HCT116 (cell line): ENCODE measurements at regions not wholly inside any gene's neighbourhood (a gene's known extent, or its start where the extent isn't known, plus 50 kb on each side); places are given as distances from the start of the nearest gene placed in this dataset.
"Not testable (repeated sequence)": the region's sequence is repeated elsewhere in the genome, so short reads cannot be mapped to it uniquely, and the experiment has no call there.

Source experiments
- ATAC-seq: fragments of 200-7000 bp; cut with Tn5 transposase; 2 replicates; pipeline ENCODE4 v1.9.1; 2020; ENCODE audit warnings: mild to moderate bottlenecking, moderate library complexity
- BruUV-seq: library from RNA; stranded (reverse); fragments of 400-500 nt; replicated peaks from 2 replicates; lab custom pipeline; 2021; lab: Mats Ljungman, UMichigan
- CTCF ChIA-PET: fragments of 300-600 bp; sonication (Branson Sonifier 250); formaldehyde crosslinking; loops from one replicate; lab custom pipeline; 2021; ENCODE audit warnings: antibody characterized with exemption; lab: Charles Lee
- POLR2A ChIA-PET: fragments of 300-600, 350-600 bp; sonication (Branson Sonifier 250); formaldehyde crosslinking; loops from one replicate; lab custom pipeline; 2021; ENCODE audit warnings: antibody characterized with exemption; lab: Charles Lee
- RAD21 ChIA-PET, 2 experiments: fragments of 300-600 bp; sonication (Branson Sonifier 250); formaldehyde crosslinking; loops; one replicate each; lab custom pipeline; 2023; ENCODE audit warnings: low total read pairs in 2 of 2; ENCODE audit not compliant: uncharacterized antibody in 2 of 2, unreplicated experiment in 2 of 2, low non-redundant PET in 1 of 2; lab: Charles Lee
- DNase-seq: peaks from one replicate; pipeline ENCODE4 v3.0.0-alpha.2; 2010; ENCODE audit warnings: low read depth, low spot score
- H2AFZ ChIP-seq: fragments of 200-600 bp; shearing (Covaris generic), sonication (generic); 2 replicates; pipeline ENCODE4 v1.6.1; 2017; ENCODE audit warnings: low read depth, mixed run types, mixed read lengths, antibody characterized with exemption, low read length; ENCODE audit not compliant: poor library complexity, severe bottlenecking
- H3K27ac ChIP-seq: 2 replicates; pipeline ENCODE4 v1.5.1; 2012; ENCODE audit warnings: low read depth, low read length
- H3K27me3 ChIP-seq: fragments of 200-600 bp; sonication (generic); 2 replicates; pipeline ENCODE4 v1.6.1; 2016; ENCODE audit warnings: mixed run types, low read length, mixed read lengths; ENCODE audit not compliant: insufficient read depth
- H3K36me3 ChIP-seq, 2 experiments: fragments of 200-500 bp in 1 of 2; fragments of 200-600 bp in 1 of 2; sonication (Bioruptor generic) in 1 of 2; sonication (generic) in 1 of 2; 2 replicates each; pipeline versions ENCODE4 v1.5.1 to v1.6.1; 2014 to 2016; ENCODE audit warnings: low read length in 2 of 2, inconsistent platforms in 1 of 2, mixed read lengths in 1 of 2, mixed run types in 1 of 2; ENCODE audit not compliant: insufficient read depth in 2 of 2, control insufficient read depth in 1 of 2
- H3K4me1 ChIP-seq, 2 experiments: fragments of 200-600 bp in 1 of 2; sonication (generic) in 1 of 2; 2 replicates each; pipeline versions ENCODE4 v1.5.1 to v1.6.1; 2012 to 2017; ENCODE audit warnings: low read length in 2 of 2, inconsistent platforms in 1 of 2, mild to moderate bottlenecking in 1 of 2, mixed read lengths in 1 of 2, mixed run types in 1 of 2, moderate library complexity in 1 of 2; ENCODE audit not compliant: insufficient read depth in 2 of 2, control insufficient read depth in 1 of 2
- H3K4me2 ChIP-seq: fragments of 200-600 bp; sonication (generic); 2 replicates; pipeline ENCODE4 v1.6.1; 2017; ENCODE audit warnings: mixed run types, low read length, mixed read lengths
- H3K4me3 ChIP-seq, 2 experiments: fragments of 200-600 bp in 1 of 2; sonication (generic) in 1 of 2; replicated peaks in 1 of 2; 2 replicates each; pipeline ENCODE4 v1.5.1; 2011 to 2016; ENCODE audit warnings: low read length in 2 of 2, control low read depth in 1 of 2, low read depth in 1 of 2, mild to moderate bottlenecking in 1 of 2, mixed read lengths in 1 of 2, mixed run types in 1 of 2
- H3K79me2 ChIP-seq: fragments of 200-600 bp; sonication (generic); 2 replicates; pipeline ENCODE4 v1.6.1; 2017; ENCODE audit warnings: mild to moderate bottlenecking, mixed run types, low read length, moderate library complexity, mixed read lengths; ENCODE audit not compliant: insufficient read depth
- H3K9ac ChIP-seq: fragments of 200-600 bp; sonication (generic); 2 replicates; pipeline ENCODE4 v1.6.1; 2016; ENCODE audit warnings: low read length, mixed read lengths
- H3K9me2 ChIP-seq: fragments of 200-600 bp; sonication (generic), shearing (Covaris generic); 2 replicates; pipeline ENCODE4 v1.6.1; 2017; ENCODE audit warnings: mixed run types, mild to moderate bottlenecking, moderate library complexity; ENCODE audit not compliant: insufficient read depth
- H3K9me3 ChIP-seq, 2 experiments: fragments of 200-500 bp in 1 of 2; fragments of 200-600 bp in 1 of 2; sonication (Bioruptor generic) in 1 of 2; sonication (generic) in 1 of 2; 2 replicates each; pipeline ENCODE4 v1.6.1; 2014 to 2017; ENCODE audit warnings: low read length in 2 of 2, mixed read lengths in 2 of 2, inconsistent platforms in 1 of 2, low read depth in 1 of 2, mild to moderate bottlenecking in 1 of 2, mixed run types in 1 of 2, moderate library complexity in 1 of 2; ENCODE audit not compliant: control insufficient read depth in 1 of 2, insufficient read depth in 1 of 2
- H4K20me1 ChIP-seq: fragments of 200-600 bp; sonication (generic), shearing (Covaris generic); 2 replicates; pipeline ENCODE4 v1.6.1; 2017; ENCODE audit warnings: mixed run types, mild to moderate bottlenecking, moderate library complexity; ENCODE audit not compliant: insufficient read depth
- CBX3 ChIP-seq: IDR thresholded peaks from 2 replicates; pipeline ENCODE4 v1.6.1; 2012; ENCODE audit warnings: low read depth
- ELF1 ChIP-seq: IDR thresholded peaks from 2 replicates; pipeline ENCODE4 v1.6.1; 2012; ENCODE audit warnings: low read depth, borderline replicate concordance
- EZH2 ChIP-seq: fragments of 200-600 bp; sonication (generic); IDR thresholded peaks from 2 replicates; pipeline ENCODE4 v1.6.1; 2017; ENCODE audit warnings: antibody characterized with exemption, mixed run types
- EZH2phosphoT487 ChIP-seq: fragments of 200-600 bp; IDR thresholded peaks from 2 replicates; pipeline ENCODE4 v1.6.1; 2018; ENCODE audit warnings: antibody characterized with exemption, borderline replicate concordance
- POLR2AphosphoS5 ChIP-seq: IDR thresholded peaks from 2 replicates; pipeline ENCODE4 v1.6.1; 2011; ENCODE audit warnings: mild to moderate bottlenecking, low read depth, low read length, moderate library complexity
- REST ChIP-seq: IDR thresholded peaks from 2 replicates; pipeline ENCODE4 v1.6.1; 2012; ENCODE audit warnings: low read depth
- SIN3A ChIP-seq: IDR thresholded peaks from 2 replicates; pipeline ENCODE4 v1.6.1; 2012; ENCODE audit warnings: low read depth
- SRF ChIP-seq: IDR thresholded peaks from 2 replicates; pipeline ENCODE4 v1.6.1; 2012; ENCODE audit warnings: low read depth
- TCF7L2 ChIP-seq: IDR thresholded peaks from 2 replicates; pipeline ENCODE4 v1.7.0; 2011; ENCODE audit warnings: borderline replicate concordance, inconsistent platforms; ENCODE audit not compliant: insufficient read depth, insufficient read length; ENCODE audit errors: extremely low read depth
- ZFX ChIP-seq: fragments of 450-650 bp; IDR thresholded peaks from 2 replicates; pipeline ENCODE4 v1.6.1; 2017
- ZNF274 ChIP-seq: fragments of 200-500 bp; sonication (Bioruptor generic); IDR thresholded peaks from 2 replicates; pipeline ENCODE4 v1.6.1; 2014; ENCODE audit warnings: mild to moderate bottlenecking, low read depth, low read length, inconsistent platforms
- intact Hi-C: fragments of 100-400 bp; cut with micrococcal nuclease; formaldehyde crosslinking; loops from 2 replicates; pipeline ENCODE4 v1.10.0; 2022
- TF ChIP-seq, protein P1 (sequence below): IDR thresholded peaks from 2 replicates; pipeline ENCODE4 v1.6.1; 2012

DNA sequence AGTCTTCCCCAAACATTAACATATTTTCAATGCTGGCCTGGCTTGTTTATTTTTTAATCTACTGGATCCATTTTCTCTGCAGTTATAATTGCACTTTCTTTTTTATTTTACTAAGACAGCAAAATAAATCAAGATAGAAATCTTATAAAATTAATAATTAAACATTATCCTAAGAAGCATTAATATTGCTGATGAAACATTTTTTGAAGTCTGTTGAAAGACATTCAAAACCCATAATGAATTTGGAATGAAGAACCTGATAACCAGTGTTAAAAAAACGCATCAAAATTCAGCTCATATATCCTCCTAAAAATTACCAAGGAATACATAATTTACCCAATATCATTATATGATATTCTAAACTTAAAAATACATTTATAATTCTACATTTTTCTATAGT, 675.7 kb upstream of the PRMT6 start (continued):
- TF ChIP-seq REST: no peak
- TF ChIP-seq ELF1: no peak
- no peak for TF ChIP-seq POLR2AphosphoS5

- ATAC-seq, H3K9me2 ChIP-seq, DNase-seq, intact Hi-C loops, H3K36me3 ChIP-seq, H3K79me2 ChIP-seq, CTCF ChIA-PET, H3K4me1 ChIP-seq, H3K9ac ChIP-seq, H3K27ac ChIP-seq, H3K27me3 ChIP-seq, POLR2A ChIA-PET, H3K4me2 ChIP-seq, RAD21 ChIA-PET, H3K4me3 ChIP-seq, H2AFZ ChIP-seq, BruUV-seq, H4K20me1 ChIP-seq: not testable (repeated sequence)
- H3K9me3 ChIP-seq: peaks cover 7 to 22% of the 10 kb centered on the region in 2 experiments; a peak in 2 of 4 replicates
Observed at GRCh38 chr1:106389160-106389559, 667.3 kb upstream of the PRMT6 start.

GRCh38 chr1:106393046-106393445, 663.4 kb upstream of the PRMT6 start:
- POLR2A ChIA-PET: no interaction called here
- Histone ChIP-seq H3K9me3 (peaks cover 4 to 24% of the 10 kb centered on the region in 2 experiments; a peak in 2 of 4 replicates), H3K9me2 (no peaks in the 10 kb centered on the region), H3K36me3 (no peaks in the 10 kb centered on the region), H2AFZ (no peak overlapping the region), H3K27me3 (no peaks in the 10 kb centered on the region), H3K27ac (no peak overlapping the region), H3K4me2 (no peak overlapping the region), H3K79me2 (no peaks in the 10 kb centered on the region), H3K4me1 (no peaks in the 10 kb centered on the region), H3K4me3 (no peak overlapping the region), H4K20me1 (no peaks in the 10 kb centered on the region), H3K9ac (no peak overlapping the region)
- ATAC-seq: no peak
- RAD21 ChIA-PET: no interaction called here
- DNase-seq: no peak
- CTCF ChIA-PET: no interaction called here
- intact Hi-C loops: no loop called here
- no TSS peak for BruUV-seq
- no peak for TF ChIP-seq SRF
- no peak for TF ChIP-seq ZFX
- no peak for TF ChIP-seq ELF1
- TF ChIP-seq SIN3A: no peak
- no peak for TF ChIP-seq TCF7L2
- no peak for TF ChIP-seq EZH2phosphoT487
- TF ChIP-seq CBX3: no peak
- TF ChIP-seq REST: no peak
- TF ChIP-seq, protein P1, sequence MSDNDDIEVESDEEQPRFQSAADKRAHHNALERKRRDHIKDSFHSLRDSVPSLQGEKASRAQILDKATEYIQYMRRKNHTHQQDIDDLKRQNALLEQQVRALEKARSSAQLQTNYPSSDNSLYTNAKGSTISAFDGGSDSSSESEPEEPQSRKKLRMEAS: no peak
- no peak for TF ChIP-seq EZH2
- no peak for TF ChIP-seq ZNF274
